CD4-positive, CD25-positive, alpha-beta regulatory T cell (primary cell): ENCODE measurements at regions not wholly inside any gene's neighbourhood (a gene's known extent, or its start where the extent isn't known, plus 50 kb on each side); places are given as distances from the start of the nearest gene placed in this dataset.
"Not testable (repeated sequence)": the region's sequence is repeated elsewhere in the genome, so short reads cannot be mapped to it uniquely, and the experiment has no call there.

Source experiments
- ATAC-seq, 2 donors: fragments of 150-1000 bp; cut with Tn5 transposase; one replicate each; pipeline ENCODE4 v1.10.0; 2021; ENCODE audit warnings: low read depth in 2 of 2, moderate number of reproducible peaks in 2 of 2, moderate library complexity in 1 of 2
- DNase-seq, 3 donors: peaks; one replicate each; pipeline versions ENCODE4 v3.0.0 to v3.0.0-alpha.2; 2012 to 2022; ENCODE audit warnings: mixed read lengths in 1 of 3
- H3K27ac ChIP-seq: one replicate; pipeline ENCODE4 v1.7.0; 2013; ENCODE audit warnings: mild to moderate bottlenecking, low read length; ENCODE audit not compliant: insufficient read depth, poor library complexity, severe bottlenecking
- H3K27me3 ChIP-seq: one replicate; pipeline ENCODE4 v1.7.0; 2013; ENCODE audit warnings: low read length; ENCODE audit not compliant: control insufficient read depth, insufficient read depth
- H3K36me3 ChIP-seq: one replicate; pipeline ENCODE4 v1.7.0; 2013; ENCODE audit warnings: mild to moderate bottlenecking, low read length, moderate library complexity; ENCODE audit not compliant: control insufficient read depth, insufficient read depth
- H3K4me1 ChIP-seq: 2 replicates; pipeline ENCODE4 v1.7.0; 2013; ENCODE audit warnings: mild to moderate bottlenecking, low read length; ENCODE audit not compliant: insufficient read depth, control insufficient read depth, poor library complexity, severe bottlenecking
- H3K4me3 ChIP-seq: one replicate; pipeline ENCODE4 v1.7.0; 2013; ENCODE audit warnings: low read depth, mild to moderate bottlenecking, low read length, moderate library complexity
- H3K9me3 ChIP-seq, 2 experiments: 1 replicate in 1 of 2; 2 replicates in 1 of 2; pipeline ENCODE4 v1.7.0; 2013; ENCODE audit warnings: low read length in 2 of 2, mild to moderate bottlenecking in 1 of 2, moderate library complexity in 1 of 2; ENCODE audit not compliant: control insufficient read depth in 2 of 2
- H3K27ac Mint-ChIP-seq, 3 donors: one replicate each; pipeline ENCODE4 v1.8.0; 2020 to 2022; ENCODE audit warnings: mild to moderate bottlenecking in 3 of 3, mixed read lengths in 3 of 3, moderate library complexity in 2 of 3
- H3K27me3 Mint-ChIP-seq: one replicate; pipeline ENCODE4 v1.8.0; 2022; ENCODE audit warnings: mild to moderate bottlenecking, mixed read lengths
- H3K36me3 Mint-ChIP-seq: one replicate; pipeline ENCODE4 v1.8.0; 2020; ENCODE audit warnings: mixed read lengths
- H3K4me1 Mint-ChIP-seq, 4 donors: one replicate each; pipeline ENCODE4 v1.8.0; 2020 to 2022; ENCODE audit warnings: mixed read lengths in 4 of 4, mild to moderate bottlenecking in 1 of 4
- H3K4me3 Mint-ChIP-seq, 4 donors: one replicate each; pipeline ENCODE4 v1.8.0; 2020 to 2022; ENCODE audit warnings: mild to moderate bottlenecking in 4 of 4, mixed read lengths in 4 of 4, moderate library complexity in 3 of 4
- H3K9me3 Mint-ChIP-seq, 7 donors: one replicate each; pipeline ENCODE4 v1.8.0; 2020 to 2022; ENCODE audit warnings: mixed read lengths in 7 of 7, mild to moderate bottlenecking in 3 of 7, moderate library complexity in 2 of 7

- Histone ChIP-seq H3K9me3 (no peaks in the 10 kb centered on the region), H3K27me3 (no peaks in the 10 kb centered on the region), H3K4me1 (no peaks in the 10 kb centered on the region), H3K4me3 (no peak overlapping the region), H3K27ac (no peak overlapping the region), H3K36me3 (no peaks in the 10 kb centered on the region)
- DNase-seq (no peak), ATAC-seq (no peak)
- Mint-ChIP-seq H3K4me1 (no peaks in the 10 kb centered on the region), H3K4me3 (no peak overlapping the region), H3K27ac (no peak overlapping the region), H3K27me3 (no peaks in the 10 kb centered on the region), H3K9me3 (peaks cover 0 to 5% (median 4%) of the 10 kb centered on the region in 7 donors), H3K36me3 (no peaks in the 10 kb centered on the region)
Observed at GRCh38 chr2:192983173-192983572, 788.4 kb upstream of the TMEFF2 start.

DNA sequence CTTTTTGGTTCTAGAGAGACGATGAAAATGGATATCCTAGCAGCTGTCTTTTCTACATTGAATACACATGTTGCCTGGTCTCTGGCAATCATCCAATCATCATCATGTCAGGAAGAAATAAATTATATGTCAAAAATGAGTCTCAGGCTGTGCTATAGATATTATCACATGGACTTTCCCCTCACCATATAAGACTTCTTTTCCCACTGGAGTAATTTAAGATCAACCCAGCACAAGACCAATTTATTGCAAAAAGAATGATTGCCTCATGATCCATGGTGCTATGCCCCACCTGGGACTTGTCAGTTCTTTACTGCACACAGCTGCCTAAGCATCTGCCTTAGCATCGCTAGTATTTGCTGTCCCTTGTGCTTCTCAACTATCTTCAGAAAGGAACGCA is 783.7 kb upstream of the TMEFF2 start:
- no peaks in the 10 kb centered on the region for H3K9me3 ChIP-seq
- no peaks in the 10 kb centered on the region for H3K36me3 Mint-ChIP-seq
- H3K9me3 Mint-ChIP-seq, result peaks cover 0 to 2% (median 0%) of the 10 kb centered on the region in 7 donors
- no peak for DNase-seq
- no peak overlapping the region for H3K27ac ChIP-seq
- no peaks in the 10 kb centered on the region for H3K4me1 ChIP-seq
- H3K4me1 Mint-ChIP-seq, result no peaks in the 10 kb centered on the region
- no peaks in the 10 kb centered on the region for H3K36me3 ChIP-seq
- H3K4me3 ChIP-seq, result no peak overlapping the region
- H3K4me3 Mint-ChIP-seq, result no peak overlapping the region
- H3K27ac Mint-ChIP-seq, result no peak overlapping the region
- no peaks in the 10 kb centered on the region for H3K27me3 Mint-ChIP-seq
- no peaks in the 10 kb centered on the region for H3K27me3 ChIP-seq
- no peak for ATAC-seq

- no peak overlapping the region for H3K27ac ChIP-seq
- Mint-ChIP-seq H3K9me3 (peaks cover 0 to 2% (median 0%) of the 10 kb centered on the region in 7 donors), H3K27me3 (no peaks in the 10 kb centered on the region), H3K4me1 (no peaks in the 10 kb centered on the region), H3K27ac (no peak overlapping the region), H3K36me3 (no peaks in the 10 kb centered on the region), H3K4me3 (no peak overlapping the region)
- H3K4me3 ChIP-seq, result no peak overlapping the region
- DNase-seq, result no peak
- ATAC-seq, result no peak
- H3K36me3 ChIP-seq, result no peaks in the 10 kb centered on the region
- H3K4me1 ChIP-seq, result no peaks in the 10 kb centered on the region
- no peaks in the 10 kb centered on the region for H3K27me3 ChIP-seq
- no peaks in the 10 kb centered on the region for H3K9me3 ChIP-seq
Observed at GRCh38 chr2:192971981-192972380, 777.2 kb upstream of the TMEFF2 start.

GRCh38 chr2:192969055-192969454 is 774.3 kb upstream of the TMEFF2 start:
- no peak overlapping the region for H3K4me3 ChIP-seq
- H3K4me1 ChIP-seq, result no peaks in the 10 kb centered on the region
- no peak overlapping the region for H3K27ac ChIP-seq
- DNase-seq (no peak), ATAC-seq (no peak)
- H3K4me1 Mint-ChIP-seq, result no peaks in the 10 kb centered on the region
- H3K36me3 ChIP-seq, result no peaks in the 10 kb centered on the region
- H3K4me3 Mint-ChIP-seq, result no peak overlapping the region
- H3K36me3 Mint-ChIP-seq, result no peaks in the 10 kb centered on the region
- H3K9me3 ChIP-seq, result no peaks in the 10 kb centered on the region
- peaks cover 0 to 2% (median 0%) of the 10 kb centered on the region in 7 donors for H3K9me3 Mint-ChIP-seq
- H3K27me3 Mint-ChIP-seq, result no peaks in the 10 kb centered on the region
- no peak overlapping the region for H3K27ac Mint-ChIP-seq
- H3K27me3 ChIP-seq, result no peaks in the 10 kb centered on the region

DNA sequence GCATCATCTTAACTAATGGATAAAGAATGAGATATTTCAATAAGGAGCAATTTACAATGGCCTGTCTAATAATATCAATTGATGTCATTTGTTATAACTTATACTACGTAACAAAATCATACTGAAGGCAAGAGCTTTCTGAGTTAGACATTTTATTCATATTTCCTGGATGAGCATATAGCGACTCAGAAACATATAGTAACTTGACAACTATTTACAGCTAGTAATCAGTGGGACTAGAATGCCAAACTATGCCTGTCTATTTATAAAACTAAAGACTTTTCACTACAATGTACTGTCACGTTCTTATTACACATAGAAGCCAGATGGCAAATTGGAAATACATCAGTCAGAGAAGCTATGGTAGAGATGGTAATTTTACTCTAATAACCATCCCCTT is 766.2 kb upstream of the TMEFF2 start:
- H3K27me3 Mint-ChIP-seq, result no peaks in the 10 kb centered on the region
- ATAC-seq (no peak), DNase-seq (no peak)
- H3K27ac Mint-ChIP-seq, result no peak overlapping the region
- Histone ChIP-seq H3K4me3 (no peak overlapping the region), H3K36me3 (no peaks in the 10 kb centered on the region), H3K9me3 (no peaks in the 10 kb centered on the region), H3K27me3 (no peaks in the 10 kb centered on the region), H3K27ac (no peak overlapping the region), H3K4me1 (no peaks in the 10 kb centered on the region)
- no peaks in the 10 kb centered on the region for H3K36me3 Mint-ChIP-seq
- no peak overlapping the region for H3K4me3 Mint-ChIP-seq
- H3K4me1 Mint-ChIP-seq, result no peaks in the 10 kb centered on the region
- H3K9me3 Mint-ChIP-seq, result peaks cover 0 to 1% (median 0%) of the 10 kb centered on the region in 7 donors

DNA sequence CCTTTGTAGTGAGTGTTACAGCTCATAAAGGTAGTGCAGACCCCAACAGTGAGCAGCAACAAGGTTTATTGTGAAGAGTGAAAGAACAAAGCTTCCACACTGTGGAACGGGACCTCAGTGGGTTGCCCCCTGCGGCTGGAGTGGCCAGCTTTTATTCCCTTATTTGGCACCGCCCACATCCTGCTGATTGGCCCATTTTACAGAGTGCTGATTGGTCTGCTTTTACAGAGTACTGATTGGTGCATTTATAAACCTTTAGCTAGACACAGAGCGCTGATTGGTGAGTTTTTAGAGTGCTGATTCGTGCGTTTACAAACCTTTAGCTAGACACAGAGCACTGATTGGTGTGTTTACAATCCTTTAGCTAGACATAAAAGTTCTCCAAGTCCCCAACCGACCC is 763.9 kb upstream of the TMEFF2 start:
- not testable (repeated sequence) for H3K36me3 ChIP-seq, H3K4me3 ChIP-seq, H3K27me3 Mint-ChIP-seq, H3K9me3 Mint-ChIP-seq, DNase-seq, H3K4me1 ChIP-seq, H3K27me3 ChIP-seq, H3K4me3 Mint-ChIP-seq, H3K36me3 Mint-ChIP-seq, H3K27ac ChIP-seq, H3K4me1 Mint-ChIP-seq, H3K27ac Mint-ChIP-seq, ATAC-seq, H3K9me3 ChIP-seq

DNA sequence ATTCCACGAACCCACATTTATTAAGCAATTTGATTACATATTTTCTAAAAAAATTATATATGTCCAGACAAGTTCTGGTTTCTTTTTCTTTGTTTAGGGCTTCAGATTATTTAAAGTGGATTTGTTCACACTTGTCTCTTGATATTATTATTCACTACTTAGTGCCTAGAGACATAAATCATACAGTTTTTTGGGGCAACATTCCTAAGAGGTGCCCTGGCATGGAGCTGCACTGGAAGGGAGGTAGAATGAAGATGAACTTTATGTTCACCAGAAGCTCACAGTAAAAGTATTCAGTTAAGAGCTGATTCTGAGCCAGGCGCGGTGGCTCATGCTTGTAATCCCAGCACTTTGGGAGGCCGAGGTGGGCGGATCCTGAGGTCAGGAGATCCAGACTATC is 762.7 kb upstream of the TMEFF2 start:
- H3K27ac ChIP-seq, result no peak overlapping the region
- DNase-seq (no peak), ATAC-seq (no peak)
- H3K27me3 Mint-ChIP-seq, result no peaks in the 10 kb centered on the region
- no peaks in the 10 kb centered on the region for H3K27me3 ChIP-seq
- no peaks in the 10 kb centered on the region for H3K4me1 ChIP-seq
- H3K36me3 Mint-ChIP-seq, result no peaks in the 10 kb centered on the region
- no peak overlapping the region for H3K4me3 ChIP-seq
- peaks cover 0 to 1% (median 0%) of the 10 kb centered on the region in 7 donors for H3K9me3 Mint-ChIP-seq
- no peak overlapping the region for H3K27ac Mint-ChIP-seq
- H3K4me3 Mint-ChIP-seq, result no peak overlapping the region
- H3K9me3 ChIP-seq, result no peaks in the 10 kb centered on the region
- H3K36me3 ChIP-seq, result no peaks in the 10 kb centered on the region
- no peaks in the 10 kb centered on the region for H3K4me1 Mint-ChIP-seq

GRCh38 chr2:192953116-192953515 is 758.4 kb upstream of the TMEFF2 start:
- H3K4me3 ChIP-seq, result no peak overlapping the region
- H3K27ac Mint-ChIP-seq, result no peak overlapping the region
- H3K4me3 Mint-ChIP-seq, result no peak overlapping the region
- H3K4me1 ChIP-seq, result no peaks in the 10 kb centered on the region
- H3K4me1 Mint-ChIP-seq, result no peaks in the 10 kb centered on the region
- no peaks in the 10 kb centered on the region for H3K36me3 ChIP-seq
- no peak for ATAC-seq
- no peak for DNase-seq
- peaks cover 0 to 1% (median 0%) of the 10 kb centered on the region in 7 donors for H3K9me3 Mint-ChIP-seq
- no peaks in the 10 kb centered on the region for H3K27me3 Mint-ChIP-seq
- H3K36me3 Mint-ChIP-seq, result no peaks in the 10 kb centered on the region
- H3K27ac ChIP-seq, result no peak overlapping the region
- no peaks in the 10 kb centered on the region for H3K9me3 ChIP-seq
- H3K27me3 ChIP-seq, result no peaks in the 10 kb centered on the region
